ENCODE measurements at regions not wholly inside any gene's neighbourhood (a gene's known extent, or its start where the extent isn't known, plus 50 kb on each side); places are given as distances from the start of the nearest gene placed in this dataset.

GRCh38 chr5:147170603-147171002, 64.2 kb upstream of the STK32A start:
- no peak for TF ChIP-seq YY1 (IDR thresholded peaks at IDR 0.05; ENCODE audit: low read depth)
- no peak for TF ChIP-seq EP300 (IDR thresholded peaks at IDR 0.05; ENCODE audit: borderline replicate concordance)
- no peak for TF ChIP-seq TAF1 (IDR thresholded peaks at IDR 0.05; ENCODE audit: low read depth)
- TF ChIP-seq TEAD4 (IDR thresholded peaks at IDR 0.05) = no peak
- no peak for TF ChIP-seq EGR1 (IDR thresholded peaks at IDR 0.05)
- TF ChIP-seq CEBPB (IDR thresholded peaks at IDR 0.05) = no peak
- no peak for TF ChIP-seq MAX (IDR thresholded peaks at IDR 0.05)

GRCh38 chr5:147174671-147175265, 60.1 kb upstream of the STK32A start:
- TF ChIP-seq RAD21 (IDR thresholded peaks at IDR 0.05; ENCODE audit: low read depth) (no peak), USF1 (IDR thresholded peaks at IDR 0.05) (no peak), REST (IDR thresholded peaks at IDR 0.05; ENCODE audit: low read depth) (no peak), EGR1 (IDR thresholded peaks at IDR 0.05) (no peak), YY1 (IDR thresholded peaks at IDR 0.05; ENCODE audit: low read depth) (no peak), ZBTB7A (IDR thresholded peaks at IDR 0.05; ENCODE audit: low read depth) (no peak), FOXM1 (IDR thresholded peaks at IDR 0.05; ENCODE audit: borderline replicate concordance, low read depth) (no peak), CEBPB (IDR thresholded peaks at IDR 0.05) (no peak), TCF12 (IDR thresholded peaks at IDR 0.05; ENCODE audit: low read depth) (no peak), MAX (IDR thresholded peaks at IDR 0.05) (no peak), EP300 (IDR thresholded peaks at IDR 0.05; ENCODE audit: borderline replicate concordance) (no peak), NFIC (IDR thresholded peaks at IDR 0.05) (no peak), CREB1 (IDR thresholded peaks at IDR 0.05; ENCODE audit: low read depth) (no peak), TEAD4 (IDR thresholded peaks at IDR 0.05) (no peak), TAF1 (IDR thresholded peaks at IDR 0.05; ENCODE audit: low read depth) (no peak)

GRCh38 chr5:147175516-147176097, 59.2 kb upstream of the STK32A start:
- no peak for TF ChIP-seq CREB1 (IDR thresholded peaks at IDR 0.05; ENCODE audit: low read depth)
- TF ChIP-seq RAD21 (IDR thresholded peaks at IDR 0.05; ENCODE audit: low read depth) = no peak
- no peak for TF ChIP-seq MAX (IDR thresholded peaks at IDR 0.05)
- no peak for TF ChIP-seq EGR1 (IDR thresholded peaks at IDR 0.05)
- TF ChIP-seq YY1 (IDR thresholded peaks at IDR 0.05; ENCODE audit: low read depth) = no peak
- no peak for TF ChIP-seq NFIC (IDR thresholded peaks at IDR 0.05)
- TF ChIP-seq EP300 (IDR thresholded peaks at IDR 0.05; ENCODE audit: borderline replicate concordance) = no peak

GRCh38 chr5:147176422-147176821, 58.4 kb upstream of the STK32A start:
- TF ChIP-seq REST (IDR thresholded peaks at IDR 0.05; ENCODE audit: low read depth) (no peak), TEAD4 (IDR thresholded peaks at IDR 0.05) (no peak), FOXM1 (IDR thresholded peaks at IDR 0.05; ENCODE audit: borderline replicate concordance, low read depth) (no peak), EP300 (IDR thresholded peaks at IDR 0.05; ENCODE audit: borderline replicate concordance) (no peak), CEBPB (IDR thresholded peaks at IDR 0.05) (no peak), RAD21 (IDR thresholded peaks at IDR 0.05; ENCODE audit: low read depth) (no peak), MAX (IDR thresholded peaks at IDR 0.05) (no peak), NFIC (IDR thresholded peaks at IDR 0.05) (no peak), EGR1 (IDR thresholded peaks at IDR 0.05) (no peak)

- TF ChIP-seq CREB1 (IDR thresholded peaks at IDR 0.05; ENCODE audit: low read depth) (no peak), CEBPB (IDR thresholded peaks at IDR 0.05) (no peak), EP300 (IDR thresholded peaks at IDR 0.05; ENCODE audit: borderline replicate concordance) (no peak)
Observed at GRCh38 chr5:147177125-147177840, 57.5 kb upstream of the STK32A start.

All from Ishikawa (cell line).